ENCODE measurements at regions not wholly inside any gene's neighbourhood (a gene's known extent, or its start where the extent isn't known, plus 50 kb on each side); places are given as distances from the start of the nearest gene placed in this dataset.

GRCh38 chr1:181353526-181353925 is 129.8 kb upstream of the CACNA1E start:
- TF ChIP-seq, protein P1, sequence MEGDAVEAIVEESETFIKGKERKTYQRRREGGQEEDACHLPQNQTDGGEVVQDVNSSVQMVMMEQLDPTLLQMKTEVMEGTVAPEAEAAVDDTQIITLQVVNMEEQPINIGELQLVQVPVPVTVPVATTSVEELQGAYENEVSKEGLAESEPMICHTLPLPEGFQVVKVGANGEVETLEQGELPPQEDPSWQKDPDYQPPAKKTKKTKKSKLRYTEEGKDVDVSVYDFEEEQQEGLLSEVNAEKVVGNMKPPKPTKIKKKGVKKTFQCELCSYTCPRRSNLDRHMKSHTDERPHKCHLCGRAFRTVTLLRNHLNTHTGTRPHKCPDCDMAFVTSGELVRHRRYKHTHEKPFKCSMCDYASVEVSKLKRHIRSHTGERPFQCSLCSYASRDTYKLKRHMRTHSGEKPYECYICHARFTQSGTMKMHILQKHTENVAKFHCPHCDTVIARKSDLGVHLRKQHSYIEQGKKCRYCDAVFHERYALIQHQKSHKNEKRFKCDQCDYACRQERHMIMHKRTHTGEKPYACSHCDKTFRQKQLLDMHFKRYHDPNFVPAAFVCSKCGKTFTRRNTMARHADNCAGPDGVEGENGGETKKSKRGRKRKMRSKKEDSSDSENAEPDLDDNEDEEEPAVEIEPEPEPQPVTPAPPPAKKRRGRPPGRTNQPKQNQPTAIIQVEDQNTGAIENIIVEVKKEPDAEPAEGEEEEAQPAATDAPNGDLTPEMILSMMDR (IDR thresholded peaks at IDR 0.05): no peak
- TF ChIP-seq POLR2A (IDR thresholded peaks at IDR 0.05) (no peak), EP300 (IDR thresholded peaks at IDR 0.05) (no peak)

Measured in tibial nerve (tissue), 4 donors.